Gastrocnemius medialis (tissue), 4 donors: ENCODE measurements at regions not wholly inside any gene's neighbourhood (a gene's known extent, or its start where the extent isn't known, plus 50 kb on each side); places are given as distances from the start of the nearest gene placed in this dataset.

Source experiments
- CTCF ChIP-seq, 5 experiments: fragments of 450-650 bp in 3 of 5; fragments of 200-600 bp in 2 of 5; sonication (generic) in 2 of 5; IDR thresholded peaks in 4 of 5; conservative IDR thresholded peaks in 1 of 5; 1 replicate in 4 of 5; 2 replicates in 1 of 5; pipeline ENCODE4 v1.5.1; 2016 to 2019; ENCODE audit warnings: antibody characterized with exemption in 5 of 5, mild to moderate bottlenecking in 3 of 5, moderate library complexity in 3 of 5
- POLR2A ChIP-seq, 2 donors: fragments of 450-650 bp; IDR thresholded peaks; one replicate each; pipeline ENCODE4 v1.6.1; 2017; ENCODE audit warnings: antibody characterized with exemption in 2 of 2, mild to moderate bottlenecking in 2 of 2, moderate library complexity in 2 of 2

DNA sequence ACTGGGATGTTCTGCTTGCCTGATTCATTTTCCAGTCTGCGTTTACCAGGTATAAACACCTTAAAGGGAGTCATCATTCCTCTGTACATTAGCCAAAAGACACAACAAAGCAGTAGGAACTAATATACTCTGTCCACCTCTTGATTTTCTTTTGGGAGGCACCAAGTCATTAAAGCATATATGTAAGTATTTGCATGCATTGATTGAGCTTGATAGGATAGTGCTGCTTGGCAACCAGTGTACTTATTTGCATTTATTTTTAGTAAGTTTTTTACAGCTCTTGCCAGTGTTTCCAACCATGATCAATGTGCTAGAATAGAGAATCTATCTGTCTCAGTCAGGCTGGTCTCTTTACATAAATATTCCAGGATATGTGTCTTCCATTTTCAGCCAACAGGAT is 353.3 kb upstream of the SEMA3C start:
- TF ChIP-seq POLR2A (IDR thresholded peaks at IDR 0.05) (no peak), CTCF (IDR thresholded peaks at IDR 0.05 in 4 of 5, conservative IDR thresholded peaks at IDR 0.05 in 1 of 5) (no peak)
